Type B pancreatic cell (in vitro differentiated cells): ENCODE measurements at regions not wholly inside any gene's neighbourhood (a gene's known extent, or its start where the extent isn't known, plus 50 kb on each side); places are given as distances from the start of the nearest gene placed in this dataset.

ENCODE experiments used
- DNase-seq: peaks from one replicate; pipeline ENCODE4 v3.0.0; 2021; ENCODE audit warnings: mixed read lengths; ENCODE audit not compliant: unreplicated experiment; ENCODE audit errors: extremely low spot score
- H3K27ac Mint-ChIP-seq: 2 replicates; pipeline ENCODE4 v1.8.0; 2021; ENCODE audit warnings: mild to moderate bottlenecking, mixed read lengths
- H3K27me3 Mint-ChIP-seq: 2 replicates; pipeline ENCODE4 v1.8.0; 2021; ENCODE audit warnings: mixed read lengths
- H3K36me3 Mint-ChIP-seq: 2 replicates; pipeline ENCODE4 v1.8.0; 2021; ENCODE audit warnings: mixed read lengths
- H3K4me1 Mint-ChIP-seq: one replicate; pipeline ENCODE4 v1.8.0; 2021; ENCODE audit warnings: mixed read lengths; ENCODE audit not compliant: unreplicated experiment
- H3K4me3 Mint-ChIP-seq: 2 replicates; pipeline ENCODE4 v1.8.0; 2021; ENCODE audit warnings: mild to moderate bottlenecking, mixed read lengths
- H3K9me3 Mint-ChIP-seq: 2 replicates; pipeline ENCODE4 v1.8.0; 2021; ENCODE audit warnings: mixed read lengths
- TF ChIP-seq, protein P1 (sequence below): fragments of 200-600 bp; sonication (generic); conservative IDR thresholded peaks from 2 replicates; pipeline ENCODE4 v1.5.0; 2021; ENCODE audit warnings: antibody characterized with exemption, mild to moderate bottlenecking

GRCh38 chr6:44016131-44016870, 111.0 kb downstream of the MRPL14 start:
- Mint-ChIP-seq H3K27ac (no peak overlapping the region), H3K4me3 (no peak overlapping the region), H3K36me3 (no peaks in the 10 kb centered on the region), H3K4me1 (peaks cover 10% of the 10 kb centered on the region), H3K9me3 (peaks cover 8% of the 10 kb centered on the region), H3K27me3 (no peaks in the 10 kb centered on the region)
- TF ChIP-seq, protein P1, sequence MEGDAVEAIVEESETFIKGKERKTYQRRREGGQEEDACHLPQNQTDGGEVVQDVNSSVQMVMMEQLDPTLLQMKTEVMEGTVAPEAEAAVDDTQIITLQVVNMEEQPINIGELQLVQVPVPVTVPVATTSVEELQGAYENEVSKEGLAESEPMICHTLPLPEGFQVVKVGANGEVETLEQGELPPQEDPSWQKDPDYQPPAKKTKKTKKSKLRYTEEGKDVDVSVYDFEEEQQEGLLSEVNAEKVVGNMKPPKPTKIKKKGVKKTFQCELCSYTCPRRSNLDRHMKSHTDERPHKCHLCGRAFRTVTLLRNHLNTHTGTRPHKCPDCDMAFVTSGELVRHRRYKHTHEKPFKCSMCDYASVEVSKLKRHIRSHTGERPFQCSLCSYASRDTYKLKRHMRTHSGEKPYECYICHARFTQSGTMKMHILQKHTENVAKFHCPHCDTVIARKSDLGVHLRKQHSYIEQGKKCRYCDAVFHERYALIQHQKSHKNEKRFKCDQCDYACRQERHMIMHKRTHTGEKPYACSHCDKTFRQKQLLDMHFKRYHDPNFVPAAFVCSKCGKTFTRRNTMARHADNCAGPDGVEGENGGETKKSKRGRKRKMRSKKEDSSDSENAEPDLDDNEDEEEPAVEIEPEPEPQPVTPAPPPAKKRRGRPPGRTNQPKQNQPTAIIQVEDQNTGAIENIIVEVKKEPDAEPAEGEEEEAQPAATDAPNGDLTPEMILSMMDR = no peak
- no peak for DNase-seq

DNA sequence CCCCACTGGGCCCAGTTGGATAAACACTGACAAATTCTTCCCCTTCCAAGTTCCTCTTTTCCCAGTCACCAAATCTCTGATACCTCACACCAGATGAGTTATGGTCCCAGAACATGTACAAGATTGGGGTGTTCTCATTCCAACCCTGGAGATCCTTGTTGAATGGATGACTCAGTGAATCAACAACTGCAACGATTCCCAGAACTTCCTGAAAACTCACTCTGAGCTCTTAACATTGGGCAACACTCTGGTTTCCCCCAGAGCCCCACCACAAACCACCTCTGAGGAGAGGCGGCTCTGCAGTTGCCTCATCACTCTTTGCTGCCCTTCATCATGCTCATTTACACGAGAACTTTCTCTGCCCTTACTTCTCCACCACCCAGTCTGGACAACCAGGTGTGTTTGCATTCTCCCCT, 115.2 kb downstream of the MRPL14 start:
- Mint-ChIP-seq H3K27ac (no peak overlapping the region), H3K27me3 (peaks cover 16% of the 10 kb centered on the region), H3K9me3 (peaks cover 8% of the 10 kb centered on the region), H3K36me3 (no peaks in the 10 kb centered on the region), H3K4me3 (no peak overlapping the region), H3K4me1 (peaks cover 10% of the 10 kb centered on the region)
- TF ChIP-seq, protein P1 = no peak
- DNase-seq = no peak

DNA sequence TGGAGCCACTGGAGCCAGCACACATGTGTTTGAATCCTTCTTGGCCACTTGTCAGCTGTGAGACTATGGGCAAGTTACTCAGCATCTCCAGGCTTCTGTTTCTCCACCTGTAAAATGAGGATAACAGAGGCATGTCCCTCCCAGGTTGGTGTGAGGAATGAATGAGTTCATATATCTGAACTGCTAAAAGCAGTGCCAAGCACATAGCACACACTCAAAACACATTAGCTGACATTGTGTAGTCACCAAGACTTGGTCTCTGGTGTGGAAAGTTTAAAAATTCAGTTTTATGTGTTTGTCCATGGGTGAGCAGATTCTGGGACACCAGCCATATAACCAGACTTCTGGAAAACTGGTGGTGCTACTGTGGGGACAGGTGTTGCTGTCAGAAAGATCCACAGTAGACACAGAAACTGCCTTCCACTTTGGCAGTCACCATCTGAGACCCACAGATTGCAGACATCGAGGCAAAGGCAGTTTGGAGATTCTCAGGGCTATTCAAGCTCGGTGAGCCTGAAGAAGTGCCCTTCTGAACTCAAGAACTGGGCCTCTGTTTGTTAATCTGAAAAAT, 115.8 kb downstream of the MRPL14 start:
- TF ChIP-seq, protein P1 = no peak
- Mint-ChIP-seq H3K9me3 (peaks cover 2% of the 10 kb centered on the region), H3K27ac (no peak overlapping the region), H3K4me1 (peaks cover 3% of the 10 kb centered on the region), H3K36me3 (no peaks in the 10 kb centered on the region), H3K4me3 (no peak overlapping the region), H3K27me3 (peaks cover 18% of the 10 kb centered on the region)
- no peak for DNase-seq

DNA sequence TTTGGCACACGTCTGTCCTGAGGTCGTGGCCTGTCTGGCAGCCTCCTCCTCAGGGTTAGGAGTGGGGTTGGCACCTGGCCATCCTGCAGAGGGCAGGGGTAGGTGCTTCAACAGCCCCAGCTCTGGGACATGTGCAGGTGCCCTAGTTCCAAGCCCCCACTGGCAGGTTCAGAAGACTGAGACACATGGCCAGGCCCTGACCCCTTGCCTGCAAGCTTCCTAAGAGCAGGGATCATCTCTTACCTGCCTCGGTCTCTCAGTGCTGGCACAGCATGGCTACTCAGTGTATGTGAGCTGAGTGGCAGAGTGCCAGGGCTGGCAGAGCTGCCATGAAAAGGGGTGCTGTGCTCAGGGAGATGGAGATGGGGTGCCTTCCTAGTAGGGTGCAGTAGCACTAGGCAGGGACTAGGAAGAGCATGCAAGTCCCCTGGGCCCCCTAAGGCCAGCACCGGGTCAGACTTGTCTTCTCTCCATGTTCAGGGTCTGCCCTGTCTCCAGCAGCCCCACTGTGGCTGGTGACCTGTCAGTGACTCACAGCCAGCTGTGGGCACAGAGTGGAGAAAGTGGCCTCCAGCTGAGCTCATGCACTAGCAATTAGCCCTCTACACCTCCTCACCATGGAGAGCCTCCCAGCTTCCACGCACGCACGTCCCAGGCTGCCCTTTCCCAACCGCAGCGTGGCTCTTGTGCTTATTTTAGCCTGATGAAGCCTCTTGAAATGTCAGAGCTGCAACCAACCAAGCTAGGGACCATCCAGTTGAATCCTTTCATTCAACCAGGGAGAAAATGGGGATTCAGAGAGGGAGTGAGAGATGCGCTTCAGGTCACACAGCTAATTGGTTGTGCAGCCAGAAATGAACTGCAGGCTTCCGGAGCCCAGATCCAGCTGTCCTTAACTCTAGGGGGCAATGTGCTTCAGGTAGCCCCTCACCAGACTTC, 116.6 kb downstream of the MRPL14 start:
- peaks cover 4% of the 10 kb centered on the region for H3K4me1 Mint-ChIP-seq
- H3K9me3 Mint-ChIP-seq = no peaks in the 10 kb centered on the region
- peaks cover 22% of the 10 kb centered on the region for H3K27me3 Mint-ChIP-seq
- H3K27ac Mint-ChIP-seq = no peak overlapping the region
- no peaks in the 10 kb centered on the region for H3K36me3 Mint-ChIP-seq
- TF ChIP-seq, protein P1 = no peak
- H3K4me3 Mint-ChIP-seq = no peak overlapping the region
- DNase-seq = no peak

- no peak overlapping the region for H3K4me3 Mint-ChIP-seq
- DNase-seq = no peak
- H3K9me3 Mint-ChIP-seq = no peaks in the 10 kb centered on the region
- H3K36me3 Mint-ChIP-seq = no peaks in the 10 kb centered on the region
- peaks cover 28% of the 10 kb centered on the region for H3K27me3 Mint-ChIP-seq
- TF ChIP-seq, protein P1 = no peak
- H3K4me1 Mint-ChIP-seq = peaks cover 6% of the 10 kb centered on the region
- H3K27ac Mint-ChIP-seq = no peak overlapping the region
Measured at GRCh38 chr6:44009425-44010321, 117.6 kb downstream of the MRPL14 start.
